ENCODE measurements at regions not wholly inside any gene's neighbourhood (a gene's known extent, or its start where the extent isn't known, plus 50 kb on each side); places are given as distances from the start of the nearest gene placed in this dataset.

DNA sequence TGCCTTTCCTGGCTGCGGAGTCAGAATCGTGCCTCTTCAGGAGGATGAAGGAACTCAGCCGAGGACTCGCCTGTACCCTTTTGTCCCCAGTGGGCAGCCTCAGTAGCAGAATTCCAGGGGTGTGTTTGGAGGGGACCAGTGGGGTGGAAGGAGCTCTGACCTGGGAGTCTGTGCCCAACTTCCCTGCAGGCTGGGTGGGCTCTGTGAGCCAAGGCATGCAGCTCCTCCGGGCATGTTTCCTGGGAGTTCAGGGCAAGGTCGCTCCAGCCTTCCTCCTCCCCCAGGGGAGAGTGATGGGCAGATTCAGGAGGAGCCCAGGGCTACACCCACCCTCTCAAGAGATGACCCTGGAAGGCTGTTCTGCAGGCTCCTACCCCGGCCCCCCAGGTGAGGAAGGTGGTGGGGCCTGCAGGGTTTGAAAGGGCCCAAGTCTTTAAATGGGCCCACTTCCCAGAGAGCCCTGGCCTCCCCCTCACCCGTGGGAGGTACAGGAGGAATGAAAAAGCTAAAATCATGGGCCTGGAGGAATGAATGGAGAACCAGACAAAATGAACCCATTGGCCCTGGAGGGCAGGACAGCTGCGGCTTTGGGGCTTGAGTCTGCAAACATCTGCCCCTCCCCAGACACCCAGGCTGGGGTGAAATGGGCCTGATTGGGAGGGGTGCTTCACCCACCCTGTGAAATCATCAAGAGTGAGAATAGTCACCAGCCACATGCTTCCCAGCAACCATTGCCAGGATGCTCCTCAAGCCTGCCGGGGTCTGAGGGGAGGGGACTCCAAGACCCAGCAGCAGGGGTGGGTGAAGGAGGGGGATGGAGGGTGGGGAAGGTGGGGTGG is 77.6 kb upstream of the PMEPA1 start:
- WGBS (ENCODE audit: insufficient coverage), result 85% methylated on average over 6 of the region's 10 CpGs
- DNase-seq, result no peak
- no peaks in the 10 kb centered on the region for H3K9me3 Mint-ChIP-seq
- no peaks in the 10 kb centered on the region for H3K36me3 ChIP-seq (ENCODE audit: control insufficient read depth, insufficient read depth, low read length)
- TF ChIP-seq, protein P1, sequence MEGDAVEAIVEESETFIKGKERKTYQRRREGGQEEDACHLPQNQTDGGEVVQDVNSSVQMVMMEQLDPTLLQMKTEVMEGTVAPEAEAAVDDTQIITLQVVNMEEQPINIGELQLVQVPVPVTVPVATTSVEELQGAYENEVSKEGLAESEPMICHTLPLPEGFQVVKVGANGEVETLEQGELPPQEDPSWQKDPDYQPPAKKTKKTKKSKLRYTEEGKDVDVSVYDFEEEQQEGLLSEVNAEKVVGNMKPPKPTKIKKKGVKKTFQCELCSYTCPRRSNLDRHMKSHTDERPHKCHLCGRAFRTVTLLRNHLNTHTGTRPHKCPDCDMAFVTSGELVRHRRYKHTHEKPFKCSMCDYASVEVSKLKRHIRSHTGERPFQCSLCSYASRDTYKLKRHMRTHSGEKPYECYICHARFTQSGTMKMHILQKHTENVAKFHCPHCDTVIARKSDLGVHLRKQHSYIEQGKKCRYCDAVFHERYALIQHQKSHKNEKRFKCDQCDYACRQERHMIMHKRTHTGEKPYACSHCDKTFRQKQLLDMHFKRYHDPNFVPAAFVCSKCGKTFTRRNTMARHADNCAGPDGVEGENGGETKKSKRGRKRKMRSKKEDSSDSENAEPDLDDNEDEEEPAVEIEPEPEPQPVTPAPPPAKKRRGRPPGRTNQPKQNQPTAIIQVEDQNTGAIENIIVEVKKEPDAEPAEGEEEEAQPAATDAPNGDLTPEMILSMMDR (IDR thresholded peaks at IDR 0.05), result no peak
- no peaks in the 10 kb centered on the region for H3K27me3 ChIP-seq (ENCODE audit: control insufficient read depth, insufficient read depth, low read length)
- no peak overlapping the region for H3K27ac ChIP-seq (ENCODE audit: low read length)
- H3K4me3 Mint-ChIP-seq, result no peak overlapping the region
- ATAC-seq, result no peak
- H3K9me3 ChIP-seq (ENCODE audit: control insufficient read depth, insufficient read depth, low read length), result no peaks in the 10 kb centered on the region
- intact Hi-C loops (cut with micrococcal nuclease), result no loop called here
- no peaks in the 10 kb centered on the region for H3K36me3 Mint-ChIP-seq
- H3K4me3 ChIP-seq (ENCODE audit: low read length), result no peak overlapping the region
- no peak overlapping the region for H3K27ac Mint-ChIP-seq
- H3K4me1 Mint-ChIP-seq, result no peaks in the 10 kb centered on the region
- no peaks in the 10 kb centered on the region for H3K4me1 ChIP-seq (ENCODE audit: control insufficient read depth, insufficient read depth, low read length)
- peaks cover 2 to 7% of the 10 kb centered on the region in 2 donors for H3K27me3 Mint-ChIP-seq (ENCODE audit: low read depth in 2 of 2)

- no peak overlapping the region for H3K4me3 ChIP-seq (ENCODE audit: low read length)
- H3K4me1 Mint-ChIP-seq, result no peaks in the 10 kb centered on the region
- H3K36me3 Mint-ChIP-seq, result no peaks in the 10 kb centered on the region
- H3K27me3 ChIP-seq (ENCODE audit: control insufficient read depth, insufficient read depth, low read length), result no peaks in the 10 kb centered on the region
- H3K4me1 ChIP-seq (ENCODE audit: control insufficient read depth, insufficient read depth, low read length), result no peaks in the 10 kb centered on the region
- intact Hi-C loops (cut with micrococcal nuclease), result no loop called here
- no peaks in the 10 kb centered on the region for H3K36me3 ChIP-seq (ENCODE audit: control insufficient read depth, insufficient read depth, low read length)
- H3K4me3 Mint-ChIP-seq, result no peak overlapping the region
- TF ChIP-seq, protein P1 (IDR thresholded peaks at IDR 0.05), result no peak
- no peak overlapping the region for H3K27ac ChIP-seq (ENCODE audit: low read length)
- no peak for DNase-seq
- 85% methylated on average over 14 of the region's 14 CpGs for WGBS (ENCODE audit: insufficient coverage)
- H3K9me3 Mint-ChIP-seq, result no peaks in the 10 kb centered on the region
- no peak overlapping the region for H3K27ac Mint-ChIP-seq
- no peaks in the 10 kb centered on the region for H3K9me3 ChIP-seq (ENCODE audit: control insufficient read depth, insufficient read depth, low read length)
- no peak for ATAC-seq
- peaks cover 2 to 7% of the 10 kb centered on the region in 2 donors for H3K27me3 Mint-ChIP-seq (ENCODE audit: low read depth in 2 of 2)
Measured at GRCh38 chr20:57786304-57786932, 76.6 kb upstream of the PMEPA1 start.

DNA sequence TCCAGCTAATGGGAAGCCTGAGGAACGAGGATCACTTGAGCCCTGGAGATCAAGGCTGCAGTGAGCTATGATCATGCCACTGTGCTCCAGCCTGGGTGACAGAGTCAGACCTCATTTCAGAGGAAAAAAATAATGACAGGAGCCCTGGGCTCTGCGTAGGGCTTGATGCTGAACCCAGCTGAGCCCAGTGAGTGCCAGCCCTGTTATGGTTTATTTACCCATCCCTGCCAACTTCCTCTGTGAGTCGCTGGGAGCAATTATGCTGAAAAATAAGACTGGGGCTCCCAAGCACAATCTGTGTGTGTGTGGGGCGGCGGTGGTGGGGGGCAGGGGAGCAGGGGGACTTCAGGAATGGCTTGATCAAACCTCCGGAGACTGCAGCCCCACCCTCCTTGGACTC is 75.9 kb upstream of the PMEPA1 start:
- H3K27me3 Mint-ChIP-seq (ENCODE audit: low read depth in 2 of 2), result peaks cover 7% of the 10 kb centered on the region in 2 donors
- intact Hi-C loops (cut with micrococcal nuclease), result no loop called here
- no peak overlapping the region for H3K4me3 Mint-ChIP-seq
- Histone ChIP-seq H3K4me3 (ENCODE audit: low read length) (no peak overlapping the region), H3K36me3 (ENCODE audit: control insufficient read depth, insufficient read depth, low read length) (no peaks in the 10 kb centered on the region), H3K27ac (ENCODE audit: low read length) (no peak overlapping the region), H3K4me1 (ENCODE audit: control insufficient read depth, insufficient read depth, low read length) (no peaks in the 10 kb centered on the region), H3K27me3 (ENCODE audit: control insufficient read depth, insufficient read depth, low read length) (no peaks in the 10 kb centered on the region), H3K9me3 (ENCODE audit: control insufficient read depth, insufficient read depth, low read length) (no peaks in the 10 kb centered on the region)
- whole genome bisulfite sequencing (ENCODE audit: insufficient coverage), result 82% methylated on average over 5 of the region's 6 CpGs
- TF ChIP-seq, protein P1 (IDR thresholded peaks at IDR 0.05), result no peak
- no peaks in the 10 kb centered on the region for H3K9me3 Mint-ChIP-seq
- ATAC-seq (no peak), DNase-seq (no peak)
- H3K27ac Mint-ChIP-seq, result no peak overlapping the region
- no peaks in the 10 kb centered on the region for H3K36me3 Mint-ChIP-seq
- H3K4me1 Mint-ChIP-seq, result no peaks in the 10 kb centered on the region

Measured in natural killer cell (primary cell).